ENCODE measurements at regions not wholly inside any gene's neighbourhood (a gene's known extent, or its start where the extent isn't known, plus 50 kb on each side); places are given as distances from the start of the nearest gene placed in this dataset.

DNA sequence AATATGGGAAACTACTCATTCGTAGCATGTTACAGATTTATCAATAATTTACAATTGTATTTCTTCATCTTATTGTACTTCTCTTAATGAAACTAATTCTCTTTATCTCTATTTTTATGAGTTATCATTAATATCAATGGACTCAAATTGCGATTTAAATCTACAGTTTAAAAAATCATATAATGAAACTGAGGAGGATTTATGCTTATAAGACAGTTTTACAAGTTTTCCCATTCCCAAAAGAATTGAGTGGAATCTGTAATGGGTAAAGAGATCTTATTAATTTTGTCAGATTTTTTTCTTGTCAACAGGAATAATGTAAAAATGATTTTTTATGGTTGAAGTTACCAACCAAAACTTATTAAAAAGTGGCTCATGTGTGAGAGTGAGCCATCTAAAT lies 468.0 kb downstream of the METTL4 start:
- TF ChIP-seq POLR2A (IDR thresholded peaks at IDR 0.05; ENCODE audit: extremely low read depth, insufficient read length): no peak
- TF ChIP-seq, protein P1, sequence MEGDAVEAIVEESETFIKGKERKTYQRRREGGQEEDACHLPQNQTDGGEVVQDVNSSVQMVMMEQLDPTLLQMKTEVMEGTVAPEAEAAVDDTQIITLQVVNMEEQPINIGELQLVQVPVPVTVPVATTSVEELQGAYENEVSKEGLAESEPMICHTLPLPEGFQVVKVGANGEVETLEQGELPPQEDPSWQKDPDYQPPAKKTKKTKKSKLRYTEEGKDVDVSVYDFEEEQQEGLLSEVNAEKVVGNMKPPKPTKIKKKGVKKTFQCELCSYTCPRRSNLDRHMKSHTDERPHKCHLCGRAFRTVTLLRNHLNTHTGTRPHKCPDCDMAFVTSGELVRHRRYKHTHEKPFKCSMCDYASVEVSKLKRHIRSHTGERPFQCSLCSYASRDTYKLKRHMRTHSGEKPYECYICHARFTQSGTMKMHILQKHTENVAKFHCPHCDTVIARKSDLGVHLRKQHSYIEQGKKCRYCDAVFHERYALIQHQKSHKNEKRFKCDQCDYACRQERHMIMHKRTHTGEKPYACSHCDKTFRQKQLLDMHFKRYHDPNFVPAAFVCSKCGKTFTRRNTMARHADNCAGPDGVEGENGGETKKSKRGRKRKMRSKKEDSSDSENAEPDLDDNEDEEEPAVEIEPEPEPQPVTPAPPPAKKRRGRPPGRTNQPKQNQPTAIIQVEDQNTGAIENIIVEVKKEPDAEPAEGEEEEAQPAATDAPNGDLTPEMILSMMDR (IDR thresholded peaks at IDR 0.05; ENCODE audit: low read depth, low read length): no peak
- TF ChIP-seq, protein P2, sequence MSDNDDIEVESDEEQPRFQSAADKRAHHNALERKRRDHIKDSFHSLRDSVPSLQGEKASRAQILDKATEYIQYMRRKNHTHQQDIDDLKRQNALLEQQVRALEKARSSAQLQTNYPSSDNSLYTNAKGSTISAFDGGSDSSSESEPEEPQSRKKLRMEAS (IDR thresholded peaks at IDR 0.05; ENCODE audit: low read depth, low read length): no peak
- no peak overlapping the region for H3K4me3 ChIP-seq (ENCODE audit: low read depth, low read length)
- no peak for DNase-seq (ENCODE audit: low read depth)

DNA sequence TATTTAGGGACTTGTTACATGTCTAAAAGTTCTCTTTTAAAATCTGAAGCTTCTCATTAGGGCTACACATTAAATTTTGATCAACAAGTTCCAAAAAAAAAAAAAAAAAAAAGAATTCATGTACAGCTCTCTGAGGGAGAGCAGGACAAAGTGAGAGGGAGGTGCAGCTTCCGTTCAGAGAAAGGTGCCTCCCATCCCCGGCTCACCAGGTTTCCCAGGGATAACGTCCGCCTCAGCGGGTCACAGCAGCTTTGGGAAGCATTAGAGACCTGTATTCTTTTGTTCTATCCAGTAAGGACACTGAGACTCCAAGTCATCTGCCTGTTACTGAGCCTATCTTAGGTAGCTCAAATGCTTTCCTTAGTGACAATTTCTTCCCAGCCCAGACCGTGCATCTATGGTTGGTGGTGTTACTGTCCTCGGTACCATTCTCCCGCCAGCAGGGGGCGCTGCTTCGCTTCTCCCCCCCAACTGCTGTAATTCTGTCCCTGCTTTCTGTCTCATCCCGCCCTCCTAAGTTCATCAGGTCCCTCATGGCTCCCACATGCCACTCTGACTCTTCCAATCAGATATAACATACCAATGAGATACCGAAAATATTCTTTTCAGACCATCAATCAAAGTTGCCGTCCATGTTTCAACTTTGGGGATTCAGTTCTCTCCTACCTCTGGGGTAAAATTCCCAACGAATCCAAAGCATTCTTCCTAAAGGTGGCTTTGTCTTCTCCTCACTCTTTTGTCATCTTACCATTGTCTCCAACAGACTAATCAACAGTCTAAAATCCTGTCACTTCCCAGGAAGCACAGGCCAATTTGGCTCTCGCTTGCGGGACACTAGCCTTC lies 466.5 kb downstream of the METTL4 start:
- DNase-seq (ENCODE audit: low read depth): peak; percentile 65
- H3K4me3 ChIP-seq (ENCODE audit: low read depth, low read length): no peak overlapping the region
- TF ChIP-seq, protein P2 (IDR thresholded peaks at IDR 0.05; ENCODE audit: low read depth, low read length): no peak
- TF ChIP-seq, protein P1 (IDR thresholded peaks at IDR 0.05; ENCODE audit: low read depth, low read length): peak; percentile 75

DNA sequence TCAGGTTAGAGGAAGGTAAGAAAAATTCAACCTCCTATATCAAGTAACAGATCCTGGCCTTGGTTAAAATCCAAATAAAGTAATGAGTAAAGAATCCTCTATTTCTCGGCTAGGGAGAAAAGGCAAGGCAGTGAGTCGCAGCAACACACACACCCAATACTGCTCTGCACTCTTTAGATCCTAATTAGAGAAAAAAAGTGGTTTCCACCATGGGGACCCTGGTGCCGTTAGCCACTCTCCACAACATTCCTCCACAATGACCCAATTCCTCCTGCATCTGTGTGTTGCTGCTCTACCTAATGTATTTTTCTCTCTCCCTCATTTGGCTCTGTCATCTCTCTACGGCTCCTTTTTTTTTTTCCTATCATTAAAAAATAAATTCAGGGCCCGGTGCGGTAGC lies 462.7 kb downstream of the METTL4 start:
- DNase-seq (ENCODE audit: low read depth): no peak
- TF ChIP-seq POLR2A (IDR thresholded peaks at IDR 0.05; ENCODE audit: extremely low read depth, insufficient read length) (no peak), MYC (IDR thresholded peaks at IDR 0.05; ENCODE audit: low read depth, low read length) (no peak)
- TF ChIP-seq, protein P2 (IDR thresholded peaks at IDR 0.05; ENCODE audit: low read depth, low read length): no peak
- TF ChIP-seq, protein P1 (IDR thresholded peaks at IDR 0.05; ENCODE audit: low read depth, low read length): no peak
- no peak overlapping the region for H3K4me3 ChIP-seq (ENCODE audit: low read depth, low read length)

DNA sequence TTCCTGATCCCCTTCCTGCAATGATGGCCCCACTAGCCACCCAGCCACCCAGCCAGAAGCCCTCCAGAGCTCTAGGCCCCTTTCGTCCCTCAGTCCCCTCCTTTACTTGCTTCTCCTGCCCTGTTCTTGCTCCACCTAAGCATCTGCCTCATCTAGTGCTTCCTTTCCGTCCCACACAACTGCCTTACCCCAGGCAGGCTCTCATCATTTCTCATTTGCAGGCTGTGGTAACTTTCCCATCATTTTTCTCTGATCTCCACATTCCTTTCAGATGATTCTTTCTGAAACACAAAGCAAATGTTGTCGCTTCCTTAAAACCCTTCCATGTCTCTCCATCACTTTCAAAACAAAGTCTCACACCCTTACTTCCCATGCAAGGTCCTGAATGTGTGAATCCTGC lies 459.8 kb downstream of the METTL4 start:
- no peak overlapping the region for H3K4me3 ChIP-seq (ENCODE audit: low read depth, low read length)
- no peak for TF ChIP-seq MYC (IDR thresholded peaks at IDR 0.05; ENCODE audit: low read depth, low read length)
- DNase-seq (ENCODE audit: low read depth): no peak

DNA sequence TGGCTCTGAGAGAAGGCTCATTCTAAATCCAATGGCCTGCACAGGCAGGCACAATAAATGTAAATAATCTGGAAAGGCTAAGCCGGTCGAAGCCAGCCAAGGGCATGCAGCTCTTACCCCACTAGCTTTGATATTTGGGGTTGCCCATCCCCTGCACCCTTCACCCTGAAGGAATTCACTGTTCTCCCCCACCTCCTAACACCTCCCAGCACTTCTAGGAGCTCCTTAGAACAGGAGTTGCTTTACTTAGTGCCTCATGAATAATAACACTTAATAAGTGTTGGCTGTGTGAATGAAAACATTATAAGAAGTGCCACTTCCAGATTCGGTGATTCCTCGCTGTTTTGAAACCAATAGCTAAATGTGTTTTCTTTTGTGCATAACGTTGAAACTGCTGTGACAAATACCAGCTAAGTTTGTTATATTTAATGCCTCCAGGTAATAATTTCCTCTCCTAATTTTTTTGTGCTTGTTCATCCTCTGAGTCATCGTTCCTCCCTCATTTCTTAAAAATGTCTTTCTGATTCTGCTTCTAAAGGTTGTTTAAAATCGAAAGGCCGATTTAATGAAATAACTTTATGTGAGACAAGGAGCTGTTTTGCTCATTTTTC lies 458.8 kb downstream of the METTL4 start:
- TF ChIP-seq, protein P2 (IDR thresholded peaks at IDR 0.05; ENCODE audit: low read depth, low read length): no peak
- TF ChIP-seq MYC (IDR thresholded peaks at IDR 0.05; ENCODE audit: low read depth, low read length): no peak
- TF ChIP-seq, protein P1 (IDR thresholded peaks at IDR 0.05; ENCODE audit: low read depth, low read length): no peak
- no peak for TF ChIP-seq POLR2A (IDR thresholded peaks at IDR 0.05; ENCODE audit: extremely low read depth, insufficient read length)
- H3K4me3 ChIP-seq (ENCODE audit: low read depth, low read length): no peak overlapping the region
- no peak for DNase-seq (ENCODE audit: low read depth)

DNA sequence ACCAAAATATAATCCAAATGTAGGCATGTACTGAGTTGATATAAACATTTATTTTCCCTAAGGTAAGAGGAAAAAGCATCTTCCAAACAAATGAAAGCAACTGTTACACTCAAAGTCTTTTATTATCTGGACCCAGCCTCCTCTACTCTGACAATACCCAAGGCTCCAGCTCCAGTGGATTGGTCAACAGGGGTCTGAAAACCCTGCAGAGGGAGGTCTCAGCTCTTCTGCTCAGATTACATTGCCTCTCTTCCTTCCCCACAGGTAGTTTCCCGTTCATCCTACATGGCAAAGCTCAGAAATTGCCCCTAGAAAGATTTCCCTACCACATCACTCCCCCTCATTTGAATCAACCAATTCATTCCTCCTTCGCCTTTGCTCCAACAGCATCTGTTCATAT lies 457.0 kb downstream of the METTL4 start:
- TF ChIP-seq, protein P1 (IDR thresholded peaks at IDR 0.05; ENCODE audit: low read depth, low read length): no peak
- TF ChIP-seq MYC (IDR thresholded peaks at IDR 0.05; ENCODE audit: low read depth, low read length): no peak
- DNase-seq (ENCODE audit: low read depth): no peak
- no peak overlapping the region for H3K4me3 ChIP-seq (ENCODE audit: low read depth, low read length)
